IMR-90 (cell line): ENCODE measurements at regions not wholly inside any gene's neighbourhood (a gene's known extent, or its start where the extent isn't known, plus 50 kb on each side); places are given as distances from the start of the nearest gene placed in this dataset.

Experiments used
- ATAC-seq: fragments of 200-7000 bp; cut with Tn5 transposase; 2 replicates; pipeline ENCODE4 v1.9.1; 2020; ENCODE audit warnings: low read depth, mild to moderate bottlenecking, moderate library complexity
- BruUV-seq: library from RNA; stranded (reverse); fragments of 400-500 nt; replicated peaks from 2 replicates; lab custom pipeline; 2021; lab: Mats Ljungman, UMichigan
- CTCF ChIA-PET: fragments of 300-600 bp; formaldehyde crosslinking; extraction: SDS; loops from one replicate; lab custom pipeline; 2021; ENCODE audit warnings: antibody characterized with exemption; lab: Yijun Ruan, JAX
- POLR2A ChIA-PET: fragments of 300-600 bp; sonication (Branson Sonifier 250); formaldehyde crosslinking; loops from one replicate; lab custom pipeline; 2022; ENCODE audit warnings: antibody characterized with exemption; ENCODE audit not compliant: unreplicated experiment; lab: Charles Lee
- DNase-seq: peaks from one replicate; pipeline ENCODE4 v3.0.0; 2013
- H2AFZ ChIP-seq: replicated peaks from 2 replicates; pipeline ENCODE3; 2013; ENCODE audit warnings: low read length, mild to moderate bottlenecking; ENCODE audit not compliant: poor library complexity
- H2AK5ac ChIP-seq: 2 replicates; pipeline ENCODE4 v1.6.1; 2013; ENCODE audit warnings: low read depth, low read length, inconsistent platforms
- H2AK9ac ChIP-seq: replicated peaks from 2 replicates; pipeline ENCODE3; 2013; ENCODE audit warnings: mild to moderate bottlenecking, low read depth, low read length, moderate library complexity; ENCODE audit not compliant: poor library complexity
- H2BK120ac ChIP-seq: 2 replicates; pipeline ENCODE4 v1.6.1; 2013; ENCODE audit warnings: low read depth, low read length, inconsistent platforms
- H2BK15ac ChIP-seq: 3 replicates; pipeline ENCODE4 v1.6.1; 2013; ENCODE audit warnings: low read depth, low read length, inconsistent platforms
- H2BK20ac ChIP-seq: 2 replicates; pipeline ENCODE4 v1.6.1; 2013; ENCODE audit warnings: low read depth, mild to moderate bottlenecking, inconsistent platforms, low read length, moderate library complexity
- H2BK5ac ChIP-seq: 2 replicates; pipeline ENCODE4 v1.6.1; 2013; ENCODE audit warnings: mild to moderate bottlenecking, low read depth, low read length, inconsistent platforms; ENCODE audit not compliant: poor library complexity, severe bottlenecking
- H3K14ac ChIP-seq: replicated peaks from 2 replicates; pipeline ENCODE4 v1.6.1; 2013; ENCODE audit warnings: low read depth, low read length, inconsistent platforms
- H3K18ac ChIP-seq: 2 replicates; pipeline ENCODE4 v1.6.1; 2013; ENCODE audit warnings: low read depth, low read length, control low read depth
- H3K23ac ChIP-seq: 2 replicates; pipeline ENCODE4 v1.6.1; 2013; ENCODE audit warnings: low read depth, low read length, inconsistent platforms
- H3K27ac ChIP-seq: 2 replicates; pipeline ENCODE4 v1.5.1; 2013; ENCODE audit warnings: mild to moderate bottlenecking, control low read depth, low read length; ENCODE audit not compliant: insufficient read depth
- H3K27me3 ChIP-seq: 2 replicates; pipeline ENCODE4 v1.6.1; 2013; ENCODE audit warnings: low read length; ENCODE audit not compliant: control insufficient read depth, insufficient read depth
- H3K36me3 ChIP-seq: 2 replicates; pipeline ENCODE4 v1.6.1; 2013; ENCODE audit warnings: low read length, mixed read lengths; ENCODE audit not compliant: control insufficient read depth, insufficient read depth
- H3K4ac ChIP-seq: 2 replicates; pipeline ENCODE4 v1.6.1; 2013; ENCODE audit warnings: low read depth, low read length, inconsistent platforms
- H3K4me1 ChIP-seq: 2 replicates; pipeline ENCODE4 v1.6.1; 2013; ENCODE audit warnings: low read length, mixed read lengths; ENCODE audit not compliant: control insufficient read depth, insufficient read depth
- H3K4me2 ChIP-seq: 2 replicates; pipeline ENCODE4 v1.6.1; 2013; ENCODE audit warnings: low read depth, mild to moderate bottlenecking, control low read depth, low read length, moderate library complexity
- H3K4me3 ChIP-seq: 2 replicates; pipeline ENCODE4 v1.5.1; 2013; ENCODE audit warnings: low read depth, mild to moderate bottlenecking, control low read depth, low read length, moderate library complexity; ENCODE audit not compliant: insufficient read depth
- H3K56ac ChIP-seq: 2 replicates; pipeline ENCODE4 v1.6.1; 2013; ENCODE audit warnings: low read length, inconsistent platforms; ENCODE audit not compliant: insufficient read depth; ENCODE audit errors: extremely low read depth
- H3K79me1 ChIP-seq, 2 experiments: 2 replicates each; pipeline ENCODE4 v1.6.1; 2013; ENCODE audit warnings: low read length in 2 of 2, inconsistent platforms in 1 of 2, low read depth in 1 of 2
- H3K9ac ChIP-seq: 2 replicates; pipeline ENCODE4 v1.6.1; 2013; ENCODE audit warnings: low read depth, low read length, control low read depth
- H3K9me1 ChIP-seq: 2 replicates; pipeline ENCODE4 v1.6.1; 2013; ENCODE audit warnings: low read length, inconsistent platforms; ENCODE audit not compliant: insufficient read depth
- H3K9me3 ChIP-seq: 2 replicates; pipeline ENCODE4 v1.6.1; 2013; ENCODE audit warnings: low read length; ENCODE audit not compliant: control insufficient read depth, insufficient read depth
- H4K20me1 ChIP-seq: 2 replicates; pipeline ENCODE4 v1.6.1; 2013; ENCODE audit warnings: low read length, inconsistent platforms; ENCODE audit not compliant: insufficient read depth
- H4K5ac ChIP-seq: 2 replicates; pipeline ENCODE4 v1.6.1; 2013; ENCODE audit warnings: mild to moderate bottlenecking, low read depth, low read length, control low read depth
- H4K8ac ChIP-seq, 2 experiments: 2 replicates each; pipeline ENCODE4 v1.6.1; 2013; ENCODE audit warnings: low read depth in 2 of 2, low read length in 2 of 2, control low read depth in 1 of 2, inconsistent platforms in 1 of 2
- H4K91ac ChIP-seq: 2 replicates; pipeline ENCODE4 v1.6.1; 2013; ENCODE audit warnings: low read depth, low read length, inconsistent platforms; ENCODE audit not compliant: insufficient read depth
- BHLHE40 ChIP-seq: fragments of 150-350 bp; IDR thresholded peaks from 2 replicates; pipeline ENCODE4 v1.6.1; 2016; ENCODE audit warnings: mild to moderate bottlenecking, low read depth, low read length
- CHD1 ChIP-seq: IDR thresholded peaks from 2 replicates; pipeline ENCODE4 v1.6.1; 2012; ENCODE audit warnings: low read depth, low read length, improper control_type of control experiment
- FOS ChIP-seq: fragments of 150-350 bp; IDR thresholded peaks from 2 replicates; pipeline ENCODE4 v1.6.1; 2016; ENCODE audit warnings: low read depth, low read length
- MAZ ChIP-seq: IDR thresholded peaks from 2 replicates; pipeline ENCODE4 v1.6.1; 2012; ENCODE audit warnings: low read depth, mild to moderate bottlenecking, low read length, improper control_type of control experiment, moderate library complexity, borderline replicate concordance
- POLR2A ChIP-seq: IDR thresholded peaks from 2 replicates; pipeline ENCODE4 v1.6.1; 2012; ENCODE audit warnings: mild to moderate bottlenecking, low read depth, low read length
- RAD21 ChIP-seq: IDR thresholded peaks from 2 replicates; pipeline ENCODE4 v1.6.1; 2012; ENCODE audit warnings: low read length, improper control_type of control experiment
- RCOR1 ChIP-seq: IDR thresholded peaks from 2 replicates; pipeline ENCODE4 v1.6.1; 2012; ENCODE audit warnings: mild to moderate bottlenecking, low read length, improper control_type of control experiment; ENCODE audit not compliant: insufficient replicate concordance
- RFX5 ChIP-seq: IDR thresholded peaks from 2 replicates; pipeline ENCODE4 v1.8.0; 2012; ENCODE audit warnings: low read depth, mild to moderate bottlenecking, low read length, moderate library complexity
- WGBS, 2 experiments: methylation state at CpG; one replicate each; pipeline versions ENCODE4 v1.1.5 to v1.1.7; 2013; ENCODE audit warnings: missing lambda C conversion rate in 2 of 2; ENCODE audit not compliant: insufficient read length in 1 of 2; ENCODE audit errors: extremely low coverage in 2 of 2; 5-methylcytosine and 5-hydroxymethylcytosine counted together
- dilution Hi-C: fragments of 300-500 bp; cut with HindIII; formaldehyde crosslinking; loops from one replicate; pipeline ENCODE4 v1.14.3; 2018; ENCODE audit warnings: low sequenced_read_pairs; ENCODE audit not compliant: unreplicated experiment
- in situ Hi-C: fragments of 300-500 bp; cut with MboI; formaldehyde crosslinking; loops from 3 replicates; pipeline ENCODE4 v1.14.3; 2019; ENCODE audit warnings: low sequenced_read_pairs, inconsistent platforms, mixed read lengths
- intact Hi-C: fragments of 100-400 bp; cut with micrococcal nuclease; formaldehyde crosslinking; loops from 2 replicates; pipeline ENCODE4 v1.10.0; 2022
- TF ChIP-seq, protein P1 (sequence below): fragments of 150-350 bp; IDR thresholded peaks from 2 replicates; pipeline ENCODE4 v1.6.1; 2016; ENCODE audit warnings: low read depth, mild to moderate bottlenecking, low read length, moderate library complexity, borderline replicate concordance
- TF ChIP-seq, protein P2 (sequence below): conservative IDR thresholded peaks from 2 replicates; pipeline ENCODE4 v1.5.1; 2012; ENCODE audit warnings: mild to moderate bottlenecking, low read depth, low read length, improper control_type of control experiment
- TF ChIP-seq, protein P3 (sequence below): fragments of 150-350 bp; IDR thresholded peaks from 2 replicates; pipeline ENCODE4 v1.6.1; 2017; ENCODE audit warnings: mild to moderate bottlenecking, antibody characterized with exemption, low read length, low read depth

DNA sequence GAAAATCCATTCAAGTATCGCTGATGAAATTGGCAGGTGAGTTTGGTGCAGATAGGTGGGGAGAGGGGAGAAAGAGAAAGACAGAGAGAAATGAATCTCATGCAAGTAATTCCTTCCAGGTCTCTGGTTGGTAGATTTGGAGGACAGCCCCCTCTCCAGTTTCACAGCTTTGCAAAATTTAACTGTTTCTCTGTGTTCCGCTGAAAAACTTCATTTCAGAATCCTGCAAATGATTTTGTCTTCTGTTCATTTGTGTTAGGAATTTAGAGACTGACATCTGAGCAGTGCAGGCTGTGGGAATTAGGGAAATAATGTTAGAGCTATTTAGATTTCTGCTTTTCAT is 328.5 kb downstream of the FBXW7 start:
- Histone ChIP-seq H3K9ac (no peak overlapping the region), H3K27ac (no peak overlapping the region), H3K14ac (no peak overlapping the region), H3K9me3 (no peaks in the 10 kb centered on the region), H3K56ac (no peak overlapping the region), H2AK5ac (no peak overlapping the region), H4K8ac (no peak overlapping the region), H3K36me3 (no peaks in the 10 kb centered on the region), H3K4ac (no peak overlapping the region), H2AFZ (no peak overlapping the region), H3K4me3 (no peak overlapping the region), H3K4me1 (no peaks in the 10 kb centered on the region), H2BK15ac (no peak overlapping the region), H3K18ac (no peak overlapping the region), H3K9me1 (no peaks in the 10 kb centered on the region), H3K23ac (no peak overlapping the region), H3K79me1 (no peaks in the 10 kb centered on the region), H2AK9ac (no peak overlapping the region), H4K91ac (no peak overlapping the region), H2BK5ac (no peak overlapping the region), H2BK20ac (no peak overlapping the region), H4K20me1 (no peaks in the 10 kb centered on the region), H2BK120ac (no peak overlapping the region), H3K4me2 (no peak overlapping the region), H3K27me3 (peaks cover 30% of the 10 kb centered on the region), H4K5ac (no peak overlapping the region)
- no peak for TF ChIP-seq FOS
- TF ChIP-seq BHLHE40: no peak
- TF ChIP-seq, protein P1, sequence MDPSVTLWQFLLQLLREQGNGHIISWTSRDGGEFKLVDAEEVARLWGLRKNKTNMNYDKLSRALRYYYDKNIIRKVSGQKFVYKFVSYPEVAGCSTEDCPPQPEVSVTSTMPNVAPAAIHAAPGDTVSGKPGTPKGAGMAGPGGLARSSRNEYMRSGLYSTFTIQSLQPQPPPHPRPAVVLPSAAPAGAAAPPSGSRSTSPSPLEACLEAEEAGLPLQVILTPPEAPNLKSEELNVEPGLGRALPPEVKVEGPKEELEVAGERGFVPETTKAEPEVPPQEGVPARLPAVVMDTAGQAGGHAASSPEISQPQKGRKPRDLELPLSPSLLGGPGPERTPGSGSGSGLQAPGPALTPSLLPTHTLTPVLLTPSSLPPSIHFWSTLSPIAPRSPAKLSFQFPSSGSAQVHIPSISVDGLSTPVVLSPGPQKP: no peak
- no peak for TF ChIP-seq CHD1
- no peak for TF ChIP-seq POLR2A
- no peak for TF ChIP-seq RFX5
- TF ChIP-seq, protein P2, sequence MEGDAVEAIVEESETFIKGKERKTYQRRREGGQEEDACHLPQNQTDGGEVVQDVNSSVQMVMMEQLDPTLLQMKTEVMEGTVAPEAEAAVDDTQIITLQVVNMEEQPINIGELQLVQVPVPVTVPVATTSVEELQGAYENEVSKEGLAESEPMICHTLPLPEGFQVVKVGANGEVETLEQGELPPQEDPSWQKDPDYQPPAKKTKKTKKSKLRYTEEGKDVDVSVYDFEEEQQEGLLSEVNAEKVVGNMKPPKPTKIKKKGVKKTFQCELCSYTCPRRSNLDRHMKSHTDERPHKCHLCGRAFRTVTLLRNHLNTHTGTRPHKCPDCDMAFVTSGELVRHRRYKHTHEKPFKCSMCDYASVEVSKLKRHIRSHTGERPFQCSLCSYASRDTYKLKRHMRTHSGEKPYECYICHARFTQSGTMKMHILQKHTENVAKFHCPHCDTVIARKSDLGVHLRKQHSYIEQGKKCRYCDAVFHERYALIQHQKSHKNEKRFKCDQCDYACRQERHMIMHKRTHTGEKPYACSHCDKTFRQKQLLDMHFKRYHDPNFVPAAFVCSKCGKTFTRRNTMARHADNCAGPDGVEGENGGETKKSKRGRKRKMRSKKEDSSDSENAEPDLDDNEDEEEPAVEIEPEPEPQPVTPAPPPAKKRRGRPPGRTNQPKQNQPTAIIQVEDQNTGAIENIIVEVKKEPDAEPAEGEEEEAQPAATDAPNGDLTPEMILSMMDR: no peak
- TF ChIP-seq, protein P3, sequence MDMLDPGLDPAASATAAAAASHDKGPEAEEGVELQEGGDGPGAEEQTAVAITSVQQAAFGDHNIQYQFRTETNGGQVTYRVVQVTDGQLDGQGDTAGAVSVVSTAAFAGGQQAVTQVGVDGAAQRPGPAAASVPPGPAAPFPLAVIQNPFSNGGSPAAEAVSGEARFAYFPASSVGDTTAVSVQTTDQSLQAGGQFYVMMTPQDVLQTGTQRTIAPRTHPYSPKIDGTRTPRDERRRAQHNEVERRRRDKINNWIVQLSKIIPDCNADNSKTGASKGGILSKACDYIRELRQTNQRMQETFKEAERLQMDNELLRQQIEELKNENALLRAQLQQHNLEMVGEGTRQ: no peak
- no peak for TF ChIP-seq RCOR1
- TF ChIP-seq MAZ: no peak
- TF ChIP-seq RAD21: no peak
- DNase-seq (no peak), ATAC-seq (no peak)
- WGBS, 2 experiments: no CpG with 5 or more reads among the region's 2 CpGs
- ChIA-PET CTCF (no interaction called here), POLR2A (no interaction called here)
- intact Hi-C loops: no loop called here
- dilution Hi-C loops: no loop called here
- no TSS peak for BruUV-seq
- in situ Hi-C loops: no loop called here
